Activated T-helper 1 cell treated with anti-CD3 and anti-CD28 coated beads, Interleukin-12 subunit alpha, Interleukin-12 subunit beta, Interleukin-2, Interleukin-4 antibody, amounts not matched to agents 30 ng/mL and 10 ng/mL and 1 ng/mL, durations not matched to agents 14 hours and 24 hours and 36 hours (primary cell): ENCODE measurements at regions not wholly inside any gene's neighbourhood (a gene's known extent, or its start where the extent isn't known, plus 50 kb on each side); places are given as distances from the start of the nearest gene placed in this dataset.

Source experiments
- DNase-seq: peaks from one replicate; pipeline ENCODE4 v3.0.0; 2021; ENCODE audit warnings: low spot score
- H3K27ac Mint-ChIP-seq: one replicate; pipeline ENCODE4 v1.8.0; 2021; ENCODE audit warnings: mild to moderate bottlenecking, mixed read lengths
- H3K27me3 Mint-ChIP-seq: one replicate; pipeline ENCODE4 v1.8.0; 2022; ENCODE audit warnings: mild to moderate bottlenecking, moderate library complexity, mixed read lengths; ENCODE audit not compliant: insufficient read depth
- H3K36me3 Mint-ChIP-seq: one replicate; pipeline ENCODE4 v1.8.0; 2021; ENCODE audit warnings: low read depth, mixed read lengths
- H3K4me1 Mint-ChIP-seq: one replicate; pipeline ENCODE4 v1.8.0; 2021; ENCODE audit warnings: low read depth, mixed read lengths
- H3K4me3 Mint-ChIP-seq: one replicate; pipeline ENCODE4 v1.8.0; 2021; ENCODE audit warnings: mild to moderate bottlenecking, moderate library complexity, mixed read lengths
- H3K9me3 Mint-ChIP-seq: one replicate; pipeline ENCODE4 v1.8.0; 2021; ENCODE audit warnings: mixed read lengths
- intact Hi-C: fragments of 100-400 bp; cut with micrococcal nuclease; formaldehyde crosslinking; loops from one replicate; pipeline ENCODE4 v1.15.1; 2024

DNA sequence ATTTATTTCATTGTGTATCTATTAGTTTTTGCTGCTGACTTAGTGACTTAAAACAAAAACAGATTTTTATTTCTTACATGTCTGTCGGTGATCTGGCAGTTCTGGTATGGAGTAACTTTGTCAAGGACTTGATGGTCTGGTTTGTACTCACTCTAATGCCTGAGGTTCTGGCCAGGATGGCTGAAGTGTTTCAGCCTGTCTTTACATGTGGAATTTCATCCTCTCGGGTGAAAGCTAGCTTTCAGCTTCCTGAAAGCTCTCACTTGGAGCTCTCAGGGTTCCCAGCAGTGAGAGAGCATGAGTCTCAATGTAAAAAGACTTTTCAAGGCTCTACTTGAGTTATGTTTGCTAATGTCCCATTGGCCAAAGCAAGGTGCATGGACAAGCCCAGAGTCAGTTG lies 216.4 kb downstream of the NR4A2 start:
- Mint-ChIP-seq H3K27me3 (no peaks in the 10 kb centered on the region), H3K9me3 (peaks cover 7% of the 10 kb centered on the region), H3K36me3 (no peaks in the 10 kb centered on the region), H3K27ac (no peak overlapping the region), H3K4me1 (no peaks in the 10 kb centered on the region), H3K4me3 (no peak overlapping the region)
- DNase-seq = no peak
- intact Hi-C loops = no loop called here

DNA sequence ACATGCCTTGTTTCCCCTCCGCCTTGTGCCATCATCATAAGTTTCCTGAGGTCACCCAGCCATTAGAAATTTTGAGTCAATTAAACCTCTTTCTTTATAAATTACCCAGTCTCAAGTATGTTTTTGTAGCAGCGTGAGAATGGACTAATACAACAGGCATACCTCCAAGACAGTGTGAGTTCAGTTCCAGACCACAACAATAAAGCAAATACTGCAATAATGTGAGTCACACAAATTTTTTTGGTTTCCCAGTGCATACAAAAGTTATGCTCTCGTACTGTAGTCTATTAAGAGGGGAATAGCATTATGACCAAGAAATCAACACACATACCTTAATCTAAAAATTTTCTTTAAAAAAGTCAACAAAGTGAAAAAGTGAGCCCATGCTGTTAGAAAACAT lies 217.2 kb downstream of the NR4A2 start:
- Mint-ChIP-seq H3K27ac (no peak overlapping the region), H3K9me3 (no peaks in the 10 kb centered on the region), H3K36me3 (no peaks in the 10 kb centered on the region), H3K27me3 (no peaks in the 10 kb centered on the region), H3K4me1 (no peaks in the 10 kb centered on the region), H3K4me3 (no peak overlapping the region)
- no peak for DNase-seq
- intact Hi-C loops = no loop called here

DNA sequence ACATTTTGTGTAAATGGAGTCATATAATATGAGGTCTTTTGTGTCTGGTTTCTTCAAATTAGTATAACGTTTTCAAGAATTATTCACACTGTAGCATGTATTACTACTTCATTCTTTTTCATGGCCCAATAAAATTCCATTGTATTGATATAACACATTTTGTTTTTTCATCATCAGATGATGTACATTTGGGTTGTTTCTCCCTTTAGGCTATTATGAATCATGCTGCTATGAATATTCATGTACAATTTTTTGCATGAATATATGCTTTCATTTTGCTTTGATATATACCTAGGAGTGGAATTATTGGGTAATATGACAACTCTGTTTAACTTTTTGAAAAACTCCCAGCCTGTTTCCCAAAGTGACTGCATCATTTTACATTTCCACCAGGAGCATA lies 220.2 kb downstream of the NR4A2 start:
- no peaks in the 10 kb centered on the region for H3K9me3 Mint-ChIP-seq
- no peaks in the 10 kb centered on the region for H3K4me1 Mint-ChIP-seq
- no peak for DNase-seq
- intact Hi-C loops = no loop called here
- H3K4me3 Mint-ChIP-seq = no peak overlapping the region
- no peaks in the 10 kb centered on the region for H3K27me3 Mint-ChIP-seq
- no peaks in the 10 kb centered on the region for H3K36me3 Mint-ChIP-seq
- no peak overlapping the region for H3K27ac Mint-ChIP-seq

DNA sequence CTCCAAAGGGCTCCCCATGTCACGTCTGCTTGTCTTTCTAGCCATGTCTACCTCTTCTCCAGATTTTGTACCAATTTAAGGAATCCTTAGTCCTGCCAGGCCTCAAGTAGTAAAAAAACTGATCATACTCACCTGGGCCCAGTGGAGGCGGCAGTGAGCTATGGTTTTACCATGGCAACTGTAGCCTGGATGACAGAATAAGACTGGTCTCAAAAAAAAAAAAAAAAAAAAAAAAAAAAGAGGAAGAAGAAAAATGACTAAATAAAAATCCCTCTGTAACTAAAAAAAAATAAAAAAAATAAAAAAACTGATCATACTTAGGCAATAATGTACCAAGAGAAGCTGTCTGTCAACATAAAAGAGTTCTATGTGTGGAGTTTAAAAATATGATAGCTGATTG lies 221.6 kb downstream of the NR4A2 start:
- no peaks in the 10 kb centered on the region for H3K4me1 Mint-ChIP-seq
- H3K9me3 Mint-ChIP-seq = no peaks in the 10 kb centered on the region
- no peaks in the 10 kb centered on the region for H3K36me3 Mint-ChIP-seq
- no peak overlapping the region for H3K4me3 Mint-ChIP-seq
- intact Hi-C loops = no loop called here
- no peaks in the 10 kb centered on the region for H3K27me3 Mint-ChIP-seq
- no peak overlapping the region for H3K27ac Mint-ChIP-seq
- DNase-seq = no peak

DNA sequence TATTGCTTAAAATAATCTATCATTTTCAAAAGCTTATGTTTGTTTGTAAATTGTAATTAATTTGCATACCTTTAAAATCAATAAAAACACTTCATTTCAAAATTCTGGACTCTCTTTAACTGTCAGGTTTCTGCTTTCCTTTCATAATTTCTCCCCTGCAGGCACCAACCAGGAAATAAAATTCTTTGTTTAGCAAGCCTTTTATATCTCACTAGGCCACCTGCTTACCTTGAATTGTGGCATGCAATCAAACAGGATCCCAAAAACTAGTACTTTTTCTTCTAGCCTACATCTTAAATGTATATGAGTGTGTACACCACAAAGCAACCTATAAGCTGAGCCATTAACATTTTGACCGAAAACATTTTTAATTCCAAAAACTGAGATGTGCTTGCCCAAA lies 233.1 kb downstream of the NR4A2 start:
- Mint-ChIP-seq H3K4me3 (no peak overlapping the region), H3K27me3 (no peaks in the 10 kb centered on the region), H3K9me3 (no peaks in the 10 kb centered on the region), H3K36me3 (no peaks in the 10 kb centered on the region), H3K4me1 (no peaks in the 10 kb centered on the region), H3K27ac (no peak overlapping the region)
- no peak for DNase-seq
- intact Hi-C loops = no loop called here

DNA sequence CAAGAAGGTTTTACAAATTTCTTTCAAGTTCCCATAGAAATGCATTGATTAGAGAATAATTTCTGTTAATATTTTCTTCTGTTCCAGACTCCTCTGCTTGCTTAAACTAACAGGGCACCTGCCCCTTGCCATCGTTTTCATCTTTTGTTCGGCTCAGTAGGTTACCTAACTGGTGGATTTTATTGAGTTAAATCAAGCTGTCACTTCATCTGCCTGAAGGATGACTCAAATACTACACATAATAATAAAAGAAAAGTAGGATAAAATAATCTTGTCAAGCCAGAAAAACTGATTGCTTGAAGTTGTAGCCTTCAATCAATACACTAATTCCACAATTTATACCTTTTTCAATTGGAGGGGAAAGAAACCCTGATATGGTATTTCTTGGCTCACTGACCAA lies 234.0 kb downstream of the NR4A2 start:
- no peaks in the 10 kb centered on the region for H3K9me3 Mint-ChIP-seq
- H3K4me3 Mint-ChIP-seq = no peak overlapping the region
- no peak for DNase-seq
- intact Hi-C loops = no loop called here
- H3K27ac Mint-ChIP-seq = no peak overlapping the region
- H3K36me3 Mint-ChIP-seq = no peaks in the 10 kb centered on the region
- H3K4me1 Mint-ChIP-seq = no peaks in the 10 kb centered on the region
- no peaks in the 10 kb centered on the region for H3K27me3 Mint-ChIP-seq

DNA sequence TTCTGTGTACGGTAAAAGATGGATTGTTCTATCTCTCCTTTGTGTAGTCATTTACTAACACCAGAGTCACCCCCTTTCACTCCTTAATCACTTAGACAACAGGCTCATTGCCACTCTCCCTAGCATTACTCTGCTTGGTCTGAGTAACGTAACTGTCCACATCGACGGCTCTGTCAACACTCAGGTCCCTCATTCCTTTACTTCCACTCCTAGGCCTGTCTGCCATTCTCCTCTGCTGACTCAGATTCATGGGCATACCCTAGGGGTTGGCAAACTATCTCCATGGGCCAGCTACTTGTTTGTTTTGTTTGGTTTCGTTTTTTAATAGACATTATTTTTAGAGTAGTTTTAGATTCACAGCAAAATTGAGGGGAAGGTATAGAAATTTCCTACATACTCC lies 243.9 kb downstream of the NR4A2 start:
- intact Hi-C loops = no loop called here

DNA sequence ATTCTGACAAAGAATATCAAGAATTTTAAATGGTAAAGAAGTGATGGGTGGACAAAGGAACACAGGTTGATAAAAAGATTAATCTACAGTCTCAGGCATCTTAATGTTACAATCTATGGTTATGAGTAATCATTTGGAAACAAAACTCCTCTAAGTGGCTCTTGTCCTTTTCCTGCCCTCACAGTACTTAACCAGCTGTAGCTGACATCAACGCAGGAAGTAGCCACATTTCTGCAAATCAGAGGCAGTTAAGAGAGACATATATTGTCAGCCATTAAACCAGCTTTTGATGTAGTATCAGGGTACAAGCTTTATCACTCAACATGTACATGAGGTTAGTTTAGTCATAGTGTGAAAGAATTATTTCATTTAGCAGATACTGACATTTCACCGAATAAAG lies 244.6 kb downstream of the NR4A2 start:
- Mint-ChIP-seq H3K27ac (no peak overlapping the region), H3K4me1 (no peaks in the 10 kb centered on the region), H3K4me3 (no peak overlapping the region), H3K36me3 (no peaks in the 10 kb centered on the region), H3K9me3 (no peaks in the 10 kb centered on the region), H3K27me3 (no peaks in the 10 kb centered on the region)
- no peak for DNase-seq
- intact Hi-C loops = no loop called here

More for the DNA sequence above, 243.9 kb downstream of the NR4A2 start:
- H3K36me3 Mint-ChIP-seq = no peaks in the 10 kb centered on the region
- H3K27me3 Mint-ChIP-seq = no peaks in the 10 kb centered on the region
- H3K4me3 Mint-ChIP-seq = no peak overlapping the region
- DNase-seq = no peak
- no peaks in the 10 kb centered on the region for H3K9me3 Mint-ChIP-seq
- H3K4me1 Mint-ChIP-seq = no peaks in the 10 kb centered on the region
- H3K27ac Mint-ChIP-seq = no peak overlapping the region

DNA sequence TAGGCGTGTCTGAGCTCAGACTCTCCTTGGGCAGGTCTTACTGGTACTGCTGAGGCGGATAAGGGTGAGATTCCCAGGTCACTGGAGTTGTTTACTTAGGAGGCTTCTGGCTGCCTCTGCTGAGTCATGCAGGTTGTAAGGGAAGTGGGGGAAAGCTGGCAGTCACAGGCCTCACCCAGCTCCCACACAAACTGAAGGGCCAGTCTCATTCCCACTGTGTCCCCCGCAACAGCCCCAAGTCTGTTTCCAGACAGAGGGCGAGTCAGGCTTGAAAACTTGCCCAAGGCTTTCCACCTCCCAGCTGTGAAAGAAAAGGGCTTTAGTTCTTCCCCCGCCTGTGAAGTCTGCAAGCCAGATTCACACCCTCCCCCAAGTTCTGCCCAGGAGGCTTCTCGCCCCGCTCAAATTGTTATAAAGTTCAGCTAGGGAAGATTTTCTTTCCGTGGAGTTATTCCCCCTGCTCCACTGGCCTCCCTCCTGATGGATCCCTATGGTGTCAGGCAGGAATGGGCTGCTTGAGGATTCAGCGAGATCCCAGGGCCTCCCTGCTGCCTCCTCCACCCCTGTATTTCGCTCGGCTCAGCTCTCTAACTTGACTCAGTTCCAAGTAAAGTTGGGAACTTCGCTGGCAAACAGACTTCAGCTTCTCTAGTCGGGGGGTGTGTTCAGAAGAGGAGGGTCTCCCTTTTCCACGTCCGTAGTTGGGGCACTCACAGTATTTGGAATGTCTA lies 248.6 kb downstream of the NR4A2 start:
- H3K4me3 Mint-ChIP-seq = no peak overlapping the region
- no peak for DNase-seq
- no peaks in the 10 kb centered on the region for H3K27me3 Mint-ChIP-seq
- no peaks in the 10 kb centered on the region for H3K9me3 Mint-ChIP-seq
- intact Hi-C loops = no loop called here
- no peaks in the 10 kb centered on the region for H3K4me1 Mint-ChIP-seq
- H3K36me3 Mint-ChIP-seq = no peaks in the 10 kb centered on the region
- H3K27ac Mint-ChIP-seq = no peak overlapping the region

DNA sequence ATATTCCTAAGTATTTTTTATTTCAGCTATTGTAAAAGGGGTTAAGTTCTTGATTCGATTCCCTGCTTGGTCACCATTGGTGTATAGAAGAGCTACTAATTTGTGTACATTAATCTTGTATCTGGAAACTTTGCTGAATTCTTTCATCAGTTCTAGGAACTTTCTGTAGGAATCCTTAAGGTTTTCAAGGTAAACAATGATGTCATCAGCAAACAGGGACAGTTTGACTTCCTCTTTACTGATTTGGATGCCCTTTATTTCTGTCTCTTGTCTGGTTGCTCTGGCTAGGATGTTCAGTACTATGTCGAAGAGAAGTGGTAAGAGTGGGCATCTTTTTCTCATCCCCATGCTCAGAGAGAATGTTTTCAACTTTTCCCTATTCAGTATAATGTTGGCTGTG lies 252.7 kb downstream of the NR4A2 start:
- H3K27ac Mint-ChIP-seq = no peak overlapping the region
- H3K9me3 Mint-ChIP-seq = no peaks in the 10 kb centered on the region
- H3K4me1 Mint-ChIP-seq = no peaks in the 10 kb centered on the region
- DNase-seq = no peak
- intact Hi-C loops = no loop called here
- H3K27me3 Mint-ChIP-seq = no peaks in the 10 kb centered on the region
- no peak overlapping the region for H3K4me3 Mint-ChIP-seq
- H3K36me3 Mint-ChIP-seq = no peaks in the 10 kb centered on the region

DNA sequence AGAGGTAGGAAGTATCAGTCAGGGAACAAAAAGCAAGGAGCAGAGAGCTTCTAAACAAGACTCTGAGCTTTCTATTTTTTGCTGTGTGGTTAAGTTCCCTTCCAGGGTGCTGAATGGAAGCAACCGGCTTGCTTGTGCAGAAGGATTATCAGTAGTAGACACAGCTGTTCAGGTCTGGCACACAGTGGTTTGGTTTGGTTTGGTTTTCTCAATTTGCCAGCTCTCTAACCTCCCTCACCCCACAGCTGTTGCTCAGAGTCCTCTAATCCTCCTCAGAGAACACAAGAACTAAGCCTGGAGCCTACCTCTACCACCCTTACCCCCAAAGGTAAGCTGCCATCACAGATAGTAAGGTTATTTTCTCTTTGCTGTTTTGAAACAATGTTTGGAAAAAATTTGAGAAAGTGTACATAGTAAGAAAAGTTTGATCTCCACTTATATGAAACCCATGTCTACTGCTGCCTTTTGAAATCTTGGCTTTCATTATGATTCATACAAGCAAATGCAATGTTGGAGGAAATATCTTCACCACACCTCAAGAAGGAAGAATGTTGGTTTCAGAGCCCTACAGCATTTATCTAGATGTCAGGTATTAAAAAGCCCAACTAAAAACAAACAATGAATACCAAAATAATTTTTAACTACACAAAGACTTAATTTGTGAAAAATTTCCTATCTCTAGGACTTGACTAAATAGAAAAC lies 255.3 kb downstream of the NR4A2 start:
- intact Hi-C loops = no loop called here
- H3K4me3 Mint-ChIP-seq = no peak overlapping the region
- H3K4me1 Mint-ChIP-seq = no peaks in the 10 kb centered on the region
- DNase-seq = no peak
- no peak overlapping the region for H3K27ac Mint-ChIP-seq
- no peaks in the 10 kb centered on the region for H3K27me3 Mint-ChIP-seq
- no peaks in the 10 kb centered on the region for H3K36me3 Mint-ChIP-seq
- no peaks in the 10 kb centered on the region for H3K9me3 Mint-ChIP-seq

DNA sequence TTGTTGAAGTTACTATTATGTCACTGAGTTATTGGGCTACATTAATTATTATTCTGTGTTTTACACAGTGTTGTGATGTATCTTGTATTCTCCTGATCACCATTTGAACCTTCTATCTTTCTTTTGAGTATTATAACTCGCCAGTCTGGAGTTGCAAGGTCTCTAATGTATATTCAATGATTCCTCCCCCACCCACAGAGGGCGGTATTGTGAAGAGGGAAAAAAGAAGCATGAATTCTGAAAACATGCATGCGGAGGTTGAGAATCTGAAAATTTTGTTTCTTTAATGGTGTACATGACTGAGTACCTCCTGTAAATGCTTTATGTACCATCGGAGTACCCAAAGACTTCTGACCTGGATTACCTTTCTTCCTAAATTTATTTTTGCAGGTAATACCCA lies 266.6 kb downstream of the NR4A2 start:
- no peaks in the 10 kb centered on the region for H3K36me3 Mint-ChIP-seq
- DNase-seq = no peak

DNA sequence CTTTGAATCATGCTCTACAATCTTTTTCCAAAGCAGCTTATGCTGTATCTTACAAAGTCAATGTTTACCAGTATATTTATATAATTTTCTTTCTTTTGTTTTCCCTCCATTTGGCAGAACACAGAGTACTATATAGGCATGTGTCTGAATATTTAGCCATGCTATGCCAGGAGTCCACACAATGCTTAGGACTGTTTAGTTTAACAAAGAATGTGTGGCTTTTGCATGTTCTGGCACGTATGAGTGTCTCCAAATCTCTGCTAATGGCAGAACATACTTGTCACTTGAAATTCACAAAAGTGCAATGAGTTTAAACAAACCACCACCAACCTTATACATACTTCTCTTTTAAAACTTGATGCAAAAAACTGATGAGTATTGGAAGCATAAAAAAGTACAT lies 268.0 kb downstream of the NR4A2 start:
- intact Hi-C loops = no loop called here
- no peak overlapping the region for H3K4me3 Mint-ChIP-seq
- H3K4me1 Mint-ChIP-seq = no peaks in the 10 kb centered on the region
- no peak for DNase-seq
- no peak overlapping the region for H3K27ac Mint-ChIP-seq
- no peaks in the 10 kb centered on the region for H3K27me3 Mint-ChIP-seq
- no peaks in the 10 kb centered on the region for H3K36me3 Mint-ChIP-seq
- H3K9me3 Mint-ChIP-seq = no peaks in the 10 kb centered on the region

More for the DNA sequence above, 266.6 kb downstream of the NR4A2 start:
- Mint-ChIP-seq H3K27ac (no peak overlapping the region), H3K9me3 (no peaks in the 10 kb centered on the region), H3K27me3 (no peaks in the 10 kb centered on the region), H3K4me1 (no peaks in the 10 kb centered on the region), H3K4me3 (no peak overlapping the region)
- intact Hi-C loops = loop anchor here (5.0 kb wide), 1 partner anchor 521 kb away; no protein-coding TSS in a partner anchor
